ENCODE measurements at regions not wholly inside any gene's neighbourhood (a gene's known extent, or its start where the extent isn't known, plus 50 kb on each side); places are given as distances from the start of the nearest gene placed in this dataset.

DNA sequence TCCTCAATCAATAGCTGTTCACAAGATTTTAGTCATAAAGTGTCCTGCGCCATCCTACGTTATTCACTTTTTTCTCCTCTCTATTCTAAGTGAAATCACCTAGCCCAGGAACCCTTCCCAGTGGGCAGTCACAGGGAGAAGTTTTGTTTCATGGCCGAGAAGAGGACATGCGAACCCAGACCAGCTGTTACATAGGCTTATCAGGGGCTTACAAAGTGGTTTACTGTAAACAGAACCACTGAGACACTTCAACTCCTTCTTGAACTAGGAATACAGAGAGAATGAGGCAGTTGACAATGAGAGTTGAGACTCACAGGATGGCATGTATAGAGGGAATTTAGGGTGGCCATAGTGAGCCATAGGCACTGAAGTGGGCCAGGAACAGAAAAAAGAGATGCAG lies 246.9 kb upstream of the GLI3 start:
- Mint-ChIP-seq H3K9me3 (peaks cover 3% of the 10 kb centered on the region), H3K27me3 (peaks cover 8% of the 10 kb centered on the region), H3K4me3 (no peak overlapping the region), H3K36me3 (no peaks in the 10 kb centered on the region), H3K4me1 (no peaks in the 10 kb centered on the region), H3K27ac (no peak overlapping the region)
- DNase-seq: no peak

DNA sequence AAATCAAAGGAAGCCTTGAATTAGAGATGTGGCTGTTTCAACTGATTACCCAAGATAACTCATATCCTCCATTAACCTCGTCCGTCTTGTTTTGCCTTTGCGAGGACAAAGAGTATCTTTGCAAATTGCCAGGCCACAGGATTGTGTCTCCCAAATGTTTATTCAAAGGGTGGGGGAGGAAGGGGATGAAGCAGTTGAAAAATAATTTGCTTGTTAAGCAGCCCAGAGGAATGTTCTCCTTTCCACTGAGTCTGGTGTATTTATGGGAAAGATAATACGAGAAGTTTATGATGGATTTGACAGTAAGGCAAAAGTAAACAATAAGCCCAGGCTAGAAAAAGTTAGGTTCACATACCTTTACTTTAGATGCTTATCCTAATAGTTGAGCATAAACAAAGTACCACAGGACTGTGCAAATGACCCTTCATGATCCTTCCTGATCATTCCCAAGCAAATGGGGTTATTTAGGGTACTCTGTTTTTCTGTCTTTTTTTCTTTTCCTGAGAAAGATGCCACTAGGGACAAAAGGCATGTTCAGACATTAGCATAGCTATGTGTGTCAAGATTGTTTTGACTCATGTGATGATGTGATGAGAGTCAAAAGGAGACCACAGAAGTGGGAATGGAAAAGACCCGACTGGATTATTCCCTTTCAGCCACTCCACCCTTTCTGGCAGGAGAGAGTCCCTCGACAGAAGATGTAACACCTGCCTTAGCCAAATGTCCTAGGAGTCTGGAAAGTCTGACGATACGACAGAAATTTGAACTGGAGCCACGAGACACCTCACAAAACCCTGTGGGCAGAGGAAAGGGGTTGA lies 243.0 kb upstream of the GLI3 start:
- H3K4me3 Mint-ChIP-seq: no peak overlapping the region
- no peaks in the 10 kb centered on the region for H3K4me1 Mint-ChIP-seq
- DNase-seq: no peak
- H3K27ac Mint-ChIP-seq: no peak overlapping the region
- H3K9me3 Mint-ChIP-seq: no peaks in the 10 kb centered on the region
- no peaks in the 10 kb centered on the region for H3K36me3 Mint-ChIP-seq
- H3K27me3 Mint-ChIP-seq: no peaks in the 10 kb centered on the region

DNA sequence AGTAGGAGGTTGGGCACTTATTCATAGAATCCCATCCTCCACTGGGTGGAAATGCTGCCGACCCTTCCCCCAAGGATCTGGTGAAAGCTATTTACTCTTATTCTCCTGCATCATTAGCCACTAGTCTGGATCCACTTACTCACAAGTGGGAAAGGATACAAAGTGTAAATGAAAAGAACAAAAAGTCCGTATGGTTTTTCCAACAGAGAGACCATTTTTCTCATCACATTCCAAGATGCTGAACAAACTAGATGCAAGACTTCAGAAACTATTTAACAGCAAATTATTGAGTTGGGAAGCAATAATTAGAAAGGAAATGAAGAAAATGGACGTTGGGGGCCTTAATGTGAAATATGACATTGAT lies 242.4 kb upstream of the GLI3 start:
- DNase-seq: no peak
- Mint-ChIP-seq H3K27ac (no peak overlapping the region), H3K36me3 (no peaks in the 10 kb centered on the region), H3K9me3 (peaks cover 2% of the 10 kb centered on the region), H3K4me3 (no peak overlapping the region), H3K4me1 (no peaks in the 10 kb centered on the region), H3K27me3 (no peaks in the 10 kb centered on the region)

DNA sequence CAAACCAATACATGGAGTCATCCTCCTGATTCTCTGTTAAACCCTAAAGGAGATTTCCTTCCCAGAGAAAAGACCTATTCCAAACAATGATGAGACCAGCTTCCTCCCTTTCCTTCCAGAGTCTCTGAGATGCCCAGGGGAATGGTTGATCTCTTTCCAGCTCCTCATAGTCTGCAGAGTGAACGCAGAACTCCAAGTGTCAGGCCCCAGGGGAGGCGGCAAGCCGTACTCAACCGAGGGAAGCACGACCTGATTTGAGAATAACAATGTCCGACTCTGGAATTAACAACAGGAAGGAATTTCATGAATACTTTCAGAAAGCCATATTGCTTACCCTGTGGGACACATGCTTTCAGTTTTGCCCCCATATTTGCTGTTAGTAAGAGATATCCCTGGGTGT lies 241.7 kb upstream of the GLI3 start:
- Mint-ChIP-seq H3K4me1 (no peaks in the 10 kb centered on the region), H3K36me3 (no peaks in the 10 kb centered on the region), H3K27me3 (no peaks in the 10 kb centered on the region), H3K4me3 (no peak overlapping the region), H3K27ac (no peak overlapping the region), H3K9me3 (peaks cover 4% of the 10 kb centered on the region)
- DNase-seq: no peak

DNA sequence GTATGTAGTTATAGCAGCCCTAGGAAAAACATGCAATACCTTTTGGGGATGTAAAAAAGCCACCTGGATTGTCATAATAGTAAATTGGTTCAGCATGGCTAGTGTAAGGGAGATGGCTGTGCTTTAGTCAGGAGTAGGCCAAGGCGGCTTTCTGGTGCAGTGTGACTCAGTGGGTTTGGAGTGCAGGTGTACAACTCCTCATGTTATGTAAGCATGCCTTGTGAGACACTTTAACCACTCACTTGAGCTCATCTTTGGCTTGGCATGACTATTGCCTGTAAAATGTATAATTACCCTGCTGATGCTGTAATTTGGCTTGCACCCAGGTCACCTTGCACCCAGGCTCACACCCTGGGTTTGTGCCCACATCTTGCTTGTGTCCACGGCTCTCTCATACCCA lies 239.2 kb upstream of the GLI3 start:
- H3K36me3 Mint-ChIP-seq: no peaks in the 10 kb centered on the region
- DNase-seq: no peak
- H3K27me3 Mint-ChIP-seq: no peaks in the 10 kb centered on the region
- no peak overlapping the region for H3K27ac Mint-ChIP-seq
- peaks cover 9% of the 10 kb centered on the region for H3K4me1 Mint-ChIP-seq
- no peak overlapping the region for H3K4me3 Mint-ChIP-seq
- peaks cover 7% of the 10 kb centered on the region for H3K9me3 Mint-ChIP-seq

DNA sequence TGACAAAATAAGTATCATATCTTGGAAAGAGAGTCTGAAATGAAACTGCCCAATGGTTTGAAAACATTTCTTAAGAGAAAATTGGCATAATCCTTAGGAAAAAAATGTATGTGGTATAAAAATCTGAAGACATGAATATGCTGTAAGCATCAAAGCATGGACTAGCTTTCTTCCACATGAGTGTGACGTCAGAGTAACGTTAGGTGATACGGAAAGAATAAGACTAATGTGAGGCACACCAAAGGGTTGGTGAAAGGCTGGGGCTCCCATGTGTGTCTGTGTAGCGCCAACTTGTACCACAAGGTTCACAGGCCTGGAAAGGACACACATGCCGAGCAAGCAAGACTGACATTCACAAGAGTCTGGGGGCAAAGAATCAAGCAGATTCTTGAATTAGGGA lies 238.1 kb upstream of the GLI3 start:
- no peak overlapping the region for H3K4me3 Mint-ChIP-seq
- peaks cover 7% of the 10 kb centered on the region for H3K9me3 Mint-ChIP-seq
- H3K27ac Mint-ChIP-seq: no peak overlapping the region
- no peaks in the 10 kb centered on the region for H3K27me3 Mint-ChIP-seq
- H3K36me3 Mint-ChIP-seq: no peaks in the 10 kb centered on the region
- DNase-seq: no peak
- H3K4me1 Mint-ChIP-seq: peaks cover 12% of the 10 kb centered on the region

DNA sequence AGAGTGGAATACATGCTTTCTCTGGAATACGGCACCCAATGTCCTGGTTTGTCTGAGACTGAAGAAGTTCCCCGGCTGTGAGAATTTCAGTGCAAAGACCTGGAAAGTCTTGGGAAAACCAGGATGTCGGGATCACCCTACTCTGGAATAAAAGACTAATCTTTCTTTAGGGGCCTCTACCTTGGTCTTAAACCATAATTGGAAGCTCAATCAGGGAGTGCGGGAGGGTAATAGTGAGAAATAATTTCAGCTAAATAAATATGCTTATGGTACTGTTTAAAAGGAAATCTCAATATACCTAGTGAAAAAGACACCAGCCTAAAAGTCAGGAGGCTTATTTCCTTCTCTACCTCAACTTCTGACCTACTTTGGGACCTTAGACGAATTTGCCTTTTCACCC lies 236.1 kb upstream of the GLI3 start:
- H3K4me3 Mint-ChIP-seq: no peak overlapping the region
- no peak overlapping the region for H3K27ac Mint-ChIP-seq
- no peaks in the 10 kb centered on the region for H3K27me3 Mint-ChIP-seq
- H3K36me3 Mint-ChIP-seq: no peaks in the 10 kb centered on the region
- H3K9me3 Mint-ChIP-seq: peaks cover 7% of the 10 kb centered on the region
- DNase-seq: no peak
- peaks cover 12% of the 10 kb centered on the region for H3K4me1 Mint-ChIP-seq

DNA sequence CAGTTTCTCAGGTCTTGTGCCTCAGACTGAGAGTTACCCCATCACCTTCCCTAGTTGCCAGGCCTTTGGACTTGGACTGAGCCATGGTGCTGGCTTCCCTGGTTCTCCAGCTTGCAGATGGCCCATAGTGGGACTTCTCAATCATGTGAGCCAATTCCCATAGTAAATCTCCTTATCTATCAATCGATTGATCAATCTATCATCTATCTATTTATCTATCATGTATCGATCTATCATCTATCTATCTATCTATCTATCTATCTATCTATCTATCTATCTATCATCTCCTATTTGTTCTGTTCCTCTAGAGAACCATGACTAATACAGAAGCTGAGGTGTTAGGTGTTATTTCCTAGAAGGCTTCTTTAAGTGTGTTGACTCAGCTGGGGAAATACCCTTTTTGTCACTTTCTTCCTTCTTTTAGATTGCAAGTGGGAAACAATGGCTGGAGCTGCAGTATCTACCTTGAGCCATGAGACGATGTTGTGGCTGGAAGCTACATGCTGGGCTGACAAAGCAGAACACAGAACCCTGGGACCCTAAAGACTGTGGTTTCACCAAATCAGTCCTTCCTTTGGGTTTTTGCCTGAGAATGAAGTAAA lies 234.7 kb upstream of the GLI3 start:
- DNase-seq: peak; percentile 8
- Mint-ChIP-seq H3K27ac (no peak overlapping the region), H3K4me3 (no peak overlapping the region), H3K36me3 (no peaks in the 10 kb centered on the region), H3K9me3 (peaks cover 9% of the 10 kb centered on the region), H3K4me1 (peaks cover 12% of the 10 kb centered on the region), H3K27me3 (no peaks in the 10 kb centered on the region)

DNA sequence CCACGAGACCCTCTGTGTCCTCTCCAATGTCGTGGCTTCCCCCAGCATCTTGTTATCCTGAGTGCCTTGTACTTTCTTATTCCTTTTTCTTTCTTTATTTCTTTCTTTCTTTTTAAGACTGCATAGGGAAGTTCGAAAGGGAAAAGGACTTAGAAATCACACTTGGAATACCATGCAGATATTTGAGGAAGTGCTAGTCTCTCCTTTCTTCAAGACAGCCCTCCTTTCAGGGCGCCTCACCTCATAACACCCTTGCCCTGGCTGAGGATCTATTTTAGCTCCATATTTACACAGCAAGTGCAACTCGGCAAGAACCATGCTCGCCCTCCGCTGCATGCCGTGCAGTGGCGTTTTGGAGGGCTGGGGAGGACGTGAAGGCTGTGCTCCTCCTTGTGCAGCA lies 232.3 kb upstream of the GLI3 start:
- Mint-ChIP-seq H3K4me1 (peaks cover 12% of the 10 kb centered on the region), H3K36me3 (no peaks in the 10 kb centered on the region), H3K27me3 (no peaks in the 10 kb centered on the region), H3K4me3 (no peak overlapping the region), H3K27ac (no peak overlapping the region), H3K9me3 (peaks cover 7% of the 10 kb centered on the region)
- DNase-seq: no peak

DNA sequence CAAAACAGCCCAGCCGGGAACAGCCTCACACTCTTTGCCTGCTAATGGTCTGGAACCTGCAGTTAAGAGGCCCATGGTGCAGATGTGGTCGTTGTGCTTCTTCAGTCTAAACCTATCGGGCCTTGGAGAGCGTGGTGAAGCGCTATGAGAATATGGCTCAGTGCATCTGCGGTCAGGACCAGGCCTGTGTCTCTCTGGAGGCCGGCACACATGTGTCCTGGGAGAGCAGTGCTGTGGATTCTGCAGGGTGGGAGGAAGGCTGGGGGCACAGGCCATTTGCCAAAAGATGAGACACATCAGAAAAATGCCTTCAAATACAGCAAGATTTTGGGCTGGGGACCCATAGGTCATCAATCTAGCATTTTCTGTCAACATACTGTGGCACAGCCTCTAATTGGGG lies 231.5 kb upstream of the GLI3 start:
- Mint-ChIP-seq H3K36me3 (no peaks in the 10 kb centered on the region), H3K9me3 (peaks cover 5% of the 10 kb centered on the region), H3K27me3 (no peaks in the 10 kb centered on the region), H3K27ac (no peak overlapping the region), H3K4me3 (no peak overlapping the region), H3K4me1 (peaks cover 12% of the 10 kb centered on the region)
- no peak for DNase-seq

DNA sequence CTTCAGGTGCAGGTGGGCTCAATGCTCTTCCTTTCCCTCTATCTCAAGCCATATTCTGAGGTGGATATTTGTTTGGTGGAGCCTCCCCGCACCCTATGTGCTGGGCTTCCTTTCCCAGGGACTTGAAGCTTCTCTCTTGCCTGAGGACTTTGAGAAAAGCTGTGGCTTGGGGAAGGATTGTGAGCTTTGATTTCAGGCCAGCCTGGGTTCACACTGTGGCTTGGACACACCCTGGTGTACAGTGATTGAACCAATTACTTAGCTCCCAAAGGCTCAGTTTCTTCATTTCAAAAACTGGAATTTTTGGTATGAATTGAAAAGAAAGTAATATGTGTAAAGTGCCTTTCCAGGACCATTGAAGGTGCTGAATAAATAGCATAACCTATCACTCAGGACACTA lies 224.5 kb upstream of the GLI3 start:
- DNase-seq: no peak
- Mint-ChIP-seq H3K4me1 (no peaks in the 10 kb centered on the region), H3K4me3 (no peak overlapping the region), H3K27me3 (peaks cover 3% of the 10 kb centered on the region), H3K36me3 (no peaks in the 10 kb centered on the region), H3K9me3 (no peaks in the 10 kb centered on the region), H3K27ac (no peak overlapping the region)

DNA sequence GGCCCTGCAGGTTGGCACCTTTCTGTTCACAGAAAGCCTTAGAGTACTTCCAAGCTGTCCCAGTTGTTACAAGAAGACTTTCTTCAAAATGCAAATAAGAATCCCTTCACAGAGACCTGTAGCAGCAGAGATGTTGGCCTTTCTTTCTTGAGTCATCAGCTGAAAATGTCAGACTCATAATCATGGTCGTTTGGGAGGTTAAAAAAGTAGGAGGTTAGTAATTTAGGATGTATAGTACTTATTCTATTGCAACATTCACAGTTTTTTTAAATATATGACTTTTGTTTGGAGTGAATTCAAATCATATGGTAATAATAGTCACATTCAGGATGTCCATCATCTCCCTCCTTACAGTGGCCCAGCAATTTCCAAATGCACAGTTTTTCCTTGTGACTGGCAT lies 223.9 kb upstream of the GLI3 start:
- H3K4me3 Mint-ChIP-seq: no peak overlapping the region
- peaks cover 3% of the 10 kb centered on the region for H3K27me3 Mint-ChIP-seq
- no peaks in the 10 kb centered on the region for H3K9me3 Mint-ChIP-seq
- H3K36me3 Mint-ChIP-seq: no peaks in the 10 kb centered on the region
- DNase-seq: no peak
- H3K4me1 Mint-ChIP-seq: no peaks in the 10 kb centered on the region
- no peak overlapping the region for H3K27ac Mint-ChIP-seq

DNA sequence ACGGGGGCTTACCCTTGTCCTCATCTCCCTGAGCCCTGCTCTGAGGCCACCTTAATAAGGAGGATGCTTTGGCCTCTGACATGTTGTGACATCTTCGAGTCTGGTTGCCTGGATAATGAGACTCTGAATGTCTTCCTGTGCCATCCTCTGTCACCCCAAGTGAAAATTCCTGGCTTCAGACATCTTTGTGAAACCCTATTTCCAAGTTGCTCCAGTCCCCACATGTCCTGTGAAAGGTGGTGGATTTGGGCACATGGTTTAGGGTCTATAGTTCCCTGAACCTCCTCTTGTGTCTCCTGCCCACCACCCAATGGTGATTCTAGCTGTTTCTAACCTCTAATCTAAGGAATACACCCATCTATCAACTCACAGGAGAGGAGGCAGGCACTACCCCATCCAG lies 223.1 kb upstream of the GLI3 start:
- no peaks in the 10 kb centered on the region for H3K36me3 Mint-ChIP-seq
- peaks cover 3% of the 10 kb centered on the region for H3K27me3 Mint-ChIP-seq
- no peak overlapping the region for H3K4me3 Mint-ChIP-seq
- no peak for DNase-seq
- H3K9me3 Mint-ChIP-seq: no peaks in the 10 kb centered on the region
- no peak overlapping the region for H3K27ac Mint-ChIP-seq
- H3K4me1 Mint-ChIP-seq: no peaks in the 10 kb centered on the region

DNA sequence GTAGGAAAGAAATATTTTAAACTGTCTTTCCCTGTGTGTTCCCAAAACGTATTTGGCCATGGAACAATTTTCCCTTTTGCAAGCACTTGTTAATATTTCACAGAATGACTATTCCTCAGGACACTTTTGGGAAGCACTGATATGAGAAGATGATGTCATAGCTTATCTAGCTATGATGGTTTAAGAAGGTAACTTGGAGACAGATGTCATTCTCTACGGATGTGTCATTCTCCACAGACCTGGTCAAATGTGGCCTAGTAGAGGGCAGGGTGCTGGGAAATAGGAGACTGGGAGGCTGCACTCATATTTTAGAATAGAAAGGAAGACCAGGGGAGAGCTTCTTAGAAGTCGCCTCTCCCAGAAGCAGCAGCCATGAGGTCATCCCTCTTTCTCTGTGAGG lies 220.7 kb upstream of the GLI3 start:
- DNase-seq: no peak
- H3K4me3 Mint-ChIP-seq: no peak overlapping the region
- peaks cover 6% of the 10 kb centered on the region for H3K27me3 Mint-ChIP-seq
- H3K9me3 Mint-ChIP-seq: no peaks in the 10 kb centered on the region
- H3K4me1 Mint-ChIP-seq: peaks cover 1% of the 10 kb centered on the region
- no peaks in the 10 kb centered on the region for H3K36me3 Mint-ChIP-seq
- H3K27ac Mint-ChIP-seq: no peak overlapping the region

DNA sequence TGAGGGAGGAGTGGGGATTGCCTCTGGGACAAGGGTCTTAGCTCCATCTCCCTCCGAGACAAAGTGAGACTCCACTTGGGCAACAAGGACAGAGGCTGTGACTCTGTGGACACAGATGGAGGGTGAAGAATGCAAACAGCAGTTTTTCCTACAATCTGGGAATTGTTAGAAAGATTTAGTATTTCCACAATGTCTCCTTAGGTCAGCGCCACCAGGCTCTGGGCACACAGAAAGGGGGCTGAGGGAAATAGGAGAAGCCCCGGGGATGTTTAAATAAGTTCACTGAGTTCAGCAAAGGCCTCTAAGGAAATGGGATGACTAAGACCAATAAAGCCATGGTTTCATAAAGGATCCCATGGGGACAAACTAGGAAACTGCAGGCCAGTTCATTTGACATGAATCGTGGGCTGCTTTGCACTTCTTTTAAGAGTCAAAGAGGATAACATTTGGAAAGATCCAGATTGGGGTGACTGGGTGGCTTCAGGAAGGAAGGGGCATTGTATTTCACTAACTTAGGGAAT lies 219.8 kb upstream of the GLI3 start:
- Mint-ChIP-seq H3K4me1 (peaks cover 1% of the 10 kb centered on the region), H3K36me3 (no peaks in the 10 kb centered on the region), H3K9me3 (no peaks in the 10 kb centered on the region), H3K27me3 (peaks cover 10% of the 10 kb centered on the region), H3K27ac (no peak overlapping the region), H3K4me3 (no peak overlapping the region)
- no peak for DNase-seq

DNA sequence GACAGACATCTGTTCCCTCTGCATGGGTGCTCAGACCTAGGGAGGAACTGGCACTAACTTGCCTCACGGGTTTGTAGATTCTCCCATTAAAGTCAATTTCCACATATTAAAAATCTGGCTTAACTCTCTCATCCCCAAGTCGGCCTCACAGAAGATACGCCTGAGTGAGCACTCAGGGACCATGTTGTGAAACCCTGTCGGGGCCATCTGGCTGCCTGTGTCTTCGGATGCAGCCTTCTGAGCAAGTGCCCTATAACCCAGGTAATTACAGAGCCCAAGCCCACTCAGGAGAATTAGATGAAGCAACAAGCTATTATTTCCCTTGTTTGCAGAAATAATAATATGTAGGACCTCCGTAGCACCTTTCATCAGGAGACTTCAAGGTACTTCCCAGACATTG lies 219.3 kb upstream of the GLI3 start:
- peaks cover 1% of the 10 kb centered on the region for H3K4me1 Mint-ChIP-seq
- no peaks in the 10 kb centered on the region for H3K9me3 Mint-ChIP-seq
- H3K27me3 Mint-ChIP-seq: peaks cover 10% of the 10 kb centered on the region
- H3K36me3 Mint-ChIP-seq: no peaks in the 10 kb centered on the region
- H3K27ac Mint-ChIP-seq: no peak overlapping the region
- no peak overlapping the region for H3K4me3 Mint-ChIP-seq
- no peak for DNase-seq
